ENCODE measurements at regions not wholly inside any gene's neighbourhood (a gene's known extent, or its start where the extent isn't known, plus 50 kb on each side); places are given as distances from the start of the nearest gene placed in this dataset.

DNA sequence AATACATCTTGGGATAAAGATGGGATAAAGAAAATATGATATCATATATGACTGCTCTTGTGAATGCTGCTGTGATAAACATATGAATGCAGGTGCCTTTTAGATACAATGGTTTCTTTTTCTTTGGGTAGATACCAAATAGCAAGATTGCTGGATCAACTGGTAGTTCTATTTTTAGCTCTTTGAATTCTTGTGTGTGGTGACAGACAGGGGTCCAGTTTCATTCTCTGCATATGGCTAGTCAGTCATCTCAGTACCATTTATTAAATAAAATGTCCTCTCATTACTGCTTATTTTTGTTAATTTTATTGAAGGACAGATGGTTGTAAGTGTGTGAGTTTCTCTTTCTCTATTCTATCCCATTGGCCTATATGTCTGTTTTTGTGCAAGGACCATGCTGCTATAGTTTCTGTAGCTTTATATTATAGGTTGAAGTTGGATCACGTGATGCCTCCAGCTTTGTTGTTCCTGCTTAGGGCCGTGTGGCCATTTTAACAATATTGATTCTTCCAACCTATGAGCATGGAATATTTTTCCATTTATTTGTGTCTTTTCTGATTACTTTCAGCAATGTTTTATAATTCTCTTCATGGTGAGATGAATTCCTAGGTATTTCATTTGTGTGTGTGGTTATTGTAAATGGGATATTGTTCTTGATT, 1089.8 kb upstream of the CADM2 start:
- no peak for DNase-seq
- H3K4me3 Mint-ChIP-seq = no peak overlapping the region
- no peaks in the 10 kb centered on the region for H3K36me3 Mint-ChIP-seq
- peaks cover 5% of the 10 kb centered on the region for H3K9me3 Mint-ChIP-seq
- H3K27ac Mint-ChIP-seq = no peak overlapping the region
- H3K27me3 Mint-ChIP-seq = no peaks in the 10 kb centered on the region
- no peaks in the 10 kb centered on the region for H3K4me1 Mint-ChIP-seq

GRCh38 chr3:83873550-83873949, 1085.2 kb upstream of the CADM2 start:
- no peak overlapping the region for H3K27ac Mint-ChIP-seq
- no peaks in the 10 kb centered on the region for H3K36me3 Mint-ChIP-seq
- no peak overlapping the region for H3K4me3 Mint-ChIP-seq
- peaks cover 6% of the 10 kb centered on the region for H3K9me3 Mint-ChIP-seq
- no peaks in the 10 kb centered on the region for H3K27me3 Mint-ChIP-seq
- no peaks in the 10 kb centered on the region for H3K4me1 Mint-ChIP-seq
- DNase-seq = no peak

DNA sequence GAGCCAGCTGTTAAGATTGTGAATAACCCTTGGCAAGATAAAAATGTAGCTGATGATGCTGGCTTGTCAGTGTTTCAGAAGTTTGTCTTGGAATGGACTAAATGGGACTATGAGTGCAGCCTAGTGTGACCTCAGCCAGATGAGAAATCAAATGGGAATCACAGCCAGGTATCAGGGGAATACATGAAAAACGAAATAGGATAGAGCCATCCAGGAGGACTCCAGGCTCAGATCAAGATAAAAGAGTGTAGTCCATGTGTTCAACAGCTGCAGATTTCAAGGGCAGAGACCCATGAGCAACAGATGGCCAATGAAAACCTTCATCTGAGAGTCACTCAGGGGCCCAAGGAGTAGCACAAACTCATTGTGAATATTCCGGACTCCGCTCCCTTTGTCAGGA, 1080.9 kb upstream of the CADM2 start:
- no peak overlapping the region for H3K27ac Mint-ChIP-seq
- no peak for DNase-seq
- no peaks in the 10 kb centered on the region for H3K36me3 Mint-ChIP-seq
- peaks cover 7% of the 10 kb centered on the region for H3K9me3 Mint-ChIP-seq
- H3K27me3 Mint-ChIP-seq = no peaks in the 10 kb centered on the region
- H3K4me3 Mint-ChIP-seq = no peak overlapping the region
- no peaks in the 10 kb centered on the region for H3K4me1 Mint-ChIP-seq

- H3K27me3 Mint-ChIP-seq = no peaks in the 10 kb centered on the region
- H3K27ac Mint-ChIP-seq = no peak overlapping the region
- no peaks in the 10 kb centered on the region for H3K4me1 Mint-ChIP-seq
- no peaks in the 10 kb centered on the region for H3K36me3 Mint-ChIP-seq
- peaks cover 4% of the 10 kb centered on the region for H3K9me3 Mint-ChIP-seq
- H3K4me3 Mint-ChIP-seq = no peak overlapping the region
- DNase-seq = no peak
These were observed 1076.1 kb upstream of the CADM2 start for GRCh38 chr3:83882701-83883100.

GRCh38 chr3:83890039-83890762, 1068.6 kb upstream of the CADM2 start:
- Mint-ChIP-seq H3K27ac (no peak overlapping the region), H3K36me3 (no peaks in the 10 kb centered on the region), H3K9me3 (peaks cover 2% of the 10 kb centered on the region), H3K4me3 (no peak overlapping the region), H3K27me3 (no peaks in the 10 kb centered on the region), H3K4me1 (no peaks in the 10 kb centered on the region)
- no peak for DNase-seq

DNA sequence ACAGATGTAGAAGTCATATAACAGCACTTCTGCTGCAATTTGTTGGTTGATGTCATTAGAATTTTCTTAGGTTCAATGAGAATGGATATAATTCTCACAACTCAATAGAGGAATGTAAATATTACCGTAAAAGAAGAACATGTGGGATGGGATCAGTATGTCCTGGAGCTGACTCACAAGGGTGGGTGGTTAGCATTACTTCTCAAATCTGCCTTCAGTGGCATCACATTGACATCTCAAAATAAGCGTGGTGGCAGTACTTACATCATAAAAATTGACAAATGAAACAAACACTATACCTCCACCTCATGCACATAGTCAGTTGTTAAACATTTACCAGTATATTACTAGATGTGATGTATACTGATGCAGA, 1068.0 kb upstream of the CADM2 start:
- no peak overlapping the region for H3K27ac Mint-ChIP-seq
- no peak for DNase-seq
- peaks cover 2% of the 10 kb centered on the region for H3K9me3 Mint-ChIP-seq
- no peaks in the 10 kb centered on the region for H3K4me1 Mint-ChIP-seq
- H3K27me3 Mint-ChIP-seq = no peaks in the 10 kb centered on the region
- no peak overlapping the region for H3K4me3 Mint-ChIP-seq
- H3K36me3 Mint-ChIP-seq = no peaks in the 10 kb centered on the region

- H3K36me3 Mint-ChIP-seq = no peaks in the 10 kb centered on the region
- H3K4me3 Mint-ChIP-seq = no peak overlapping the region
- H3K27me3 Mint-ChIP-seq = no peaks in the 10 kb centered on the region
- H3K4me1 Mint-ChIP-seq = no peaks in the 10 kb centered on the region
- peaks cover 2% of the 10 kb centered on the region for H3K9me3 Mint-ChIP-seq
- no peak for DNase-seq
- H3K27ac Mint-ChIP-seq = no peak overlapping the region
These were observed 1064.6 kb upstream of the CADM2 start for GRCh38 chr3:83894223-83894622.

DNA sequence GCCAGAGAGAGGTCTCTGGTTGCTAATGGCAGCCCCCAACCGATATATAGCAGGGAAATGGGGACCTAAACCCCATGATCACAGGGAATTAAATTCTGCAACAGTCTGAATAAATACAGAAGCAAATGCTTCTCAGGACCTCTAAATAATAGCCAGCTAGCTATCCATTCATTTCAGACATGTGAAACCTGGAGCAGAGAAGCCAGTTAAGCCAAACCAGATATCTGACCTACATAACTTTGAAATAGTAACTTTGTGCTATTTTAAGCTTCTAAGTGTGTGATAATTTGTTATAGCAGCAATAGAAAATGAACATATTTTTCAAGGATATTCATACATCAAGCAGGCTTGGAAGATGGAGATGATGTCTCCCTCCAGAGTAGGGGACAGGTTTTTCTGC, 1062.9 kb upstream of the CADM2 start:
- no peaks in the 10 kb centered on the region for H3K36me3 Mint-ChIP-seq
- DNase-seq = no peak
- no peaks in the 10 kb centered on the region for H3K4me1 Mint-ChIP-seq
- H3K27me3 Mint-ChIP-seq = no peaks in the 10 kb centered on the region
- H3K4me3 Mint-ChIP-seq = no peak overlapping the region
- H3K9me3 Mint-ChIP-seq = peaks cover 6% of the 10 kb centered on the region
- H3K27ac Mint-ChIP-seq = no peak overlapping the region

- no peak overlapping the region for H3K4me3 Mint-ChIP-seq
- H3K9me3 Mint-ChIP-seq = peaks cover 5% of the 10 kb centered on the region
- DNase-seq = no peak
- H3K36me3 Mint-ChIP-seq = no peaks in the 10 kb centered on the region
- H3K27ac Mint-ChIP-seq = no peak overlapping the region
- no peaks in the 10 kb centered on the region for H3K4me1 Mint-ChIP-seq
- H3K27me3 Mint-ChIP-seq = no peaks in the 10 kb centered on the region
These were observed 1055.8 kb upstream of the CADM2 start for GRCh38 chr3:83902787-83903533.

GRCh38 chr3:83913381-83913780, 1045.4 kb upstream of the CADM2 start:
- H3K27me3 Mint-ChIP-seq = no peaks in the 10 kb centered on the region
- H3K4me1 Mint-ChIP-seq = no peaks in the 10 kb centered on the region
- no peak overlapping the region for H3K4me3 Mint-ChIP-seq
- H3K36me3 Mint-ChIP-seq = no peaks in the 10 kb centered on the region
- H3K9me3 Mint-ChIP-seq = peaks cover 3% of the 10 kb centered on the region
- H3K27ac Mint-ChIP-seq = no peak overlapping the region
- DNase-seq = no peak

GRCh38 chr3:83926291-83926690, 1032.5 kb upstream of the CADM2 start:
- DNase-seq = no peak
- H3K27ac Mint-ChIP-seq = no peak overlapping the region
- peaks cover 25% of the 10 kb centered on the region for H3K9me3 Mint-ChIP-seq
- H3K4me1 Mint-ChIP-seq = no peaks in the 10 kb centered on the region
- H3K36me3 Mint-ChIP-seq = no peaks in the 10 kb centered on the region
- H3K27me3 Mint-ChIP-seq = no peaks in the 10 kb centered on the region
- H3K4me3 Mint-ChIP-seq = no peak overlapping the region

- Mint-ChIP-seq H3K4me3 (no peak overlapping the region), H3K4me1 (no peaks in the 10 kb centered on the region), H3K27me3 (no peaks in the 10 kb centered on the region), H3K36me3 (no peaks in the 10 kb centered on the region), H3K27ac (no peak overlapping the region), H3K9me3 (peaks cover 26% of the 10 kb centered on the region)
- DNase-seq = no peak
These were observed 1030.4 kb upstream of the CADM2 start for GRCh38 chr3:83928391-83928790.

- H3K27ac Mint-ChIP-seq = no peak overlapping the region
- no peaks in the 10 kb centered on the region for H3K4me1 Mint-ChIP-seq
- no peaks in the 10 kb centered on the region for H3K36me3 Mint-ChIP-seq
- no peak overlapping the region for H3K4me3 Mint-ChIP-seq
- H3K9me3 Mint-ChIP-seq = peaks cover 26% of the 10 kb centered on the region
- DNase-seq = no peak
- no peaks in the 10 kb centered on the region for H3K27me3 Mint-ChIP-seq
These were observed 1029.9 kb upstream of the CADM2 start for GRCh38 chr3:83928903-83929302.

DNA sequence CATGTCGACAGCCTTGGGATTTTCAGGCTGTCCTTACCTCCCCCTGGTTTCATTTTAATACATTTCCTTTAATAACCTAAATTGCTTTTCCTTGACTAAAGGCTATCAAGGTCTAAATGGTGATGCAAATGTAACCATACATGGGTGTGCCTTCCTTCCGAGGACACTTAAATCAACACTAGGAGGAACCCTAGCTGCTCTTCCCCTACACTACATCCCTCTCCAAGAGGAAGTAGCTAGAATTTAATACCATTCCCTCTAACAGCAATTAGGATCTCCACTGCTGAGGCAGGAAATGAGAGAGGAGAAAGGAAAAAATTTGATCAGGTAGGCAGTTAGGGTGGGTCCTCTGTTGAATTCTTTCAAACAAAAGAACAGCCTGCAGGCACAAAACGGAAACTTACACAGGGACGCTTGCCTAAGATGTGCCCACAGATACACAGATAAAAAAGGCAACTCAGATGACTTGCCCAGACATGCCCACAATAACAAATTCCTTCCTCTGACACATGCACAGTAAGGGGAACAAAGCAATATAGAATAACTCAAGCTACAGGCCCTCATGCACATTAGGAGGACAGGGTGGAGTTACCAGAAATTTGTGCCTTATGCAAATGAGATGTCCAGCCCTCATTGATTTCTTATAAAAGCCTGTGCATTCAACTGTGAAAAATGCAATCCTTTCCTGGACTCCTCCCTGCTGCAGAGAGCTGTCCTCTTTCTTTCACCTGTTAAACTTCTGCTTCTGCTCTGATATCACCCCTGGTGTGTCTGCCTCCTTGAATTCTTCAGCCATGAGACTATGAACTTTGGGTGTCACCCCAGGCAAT, 1024.4 kb upstream of the CADM2 start:
- no peak overlapping the region for H3K4me3 Mint-ChIP-seq
- H3K9me3 Mint-ChIP-seq = peaks cover 14% of the 10 kb centered on the region
- no peaks in the 10 kb centered on the region for H3K27me3 Mint-ChIP-seq
- no peaks in the 10 kb centered on the region for H3K36me3 Mint-ChIP-seq
- H3K27ac Mint-ChIP-seq = no peak overlapping the region
- no peaks in the 10 kb centered on the region for H3K4me1 Mint-ChIP-seq
- DNase-seq = no peak

DNA sequence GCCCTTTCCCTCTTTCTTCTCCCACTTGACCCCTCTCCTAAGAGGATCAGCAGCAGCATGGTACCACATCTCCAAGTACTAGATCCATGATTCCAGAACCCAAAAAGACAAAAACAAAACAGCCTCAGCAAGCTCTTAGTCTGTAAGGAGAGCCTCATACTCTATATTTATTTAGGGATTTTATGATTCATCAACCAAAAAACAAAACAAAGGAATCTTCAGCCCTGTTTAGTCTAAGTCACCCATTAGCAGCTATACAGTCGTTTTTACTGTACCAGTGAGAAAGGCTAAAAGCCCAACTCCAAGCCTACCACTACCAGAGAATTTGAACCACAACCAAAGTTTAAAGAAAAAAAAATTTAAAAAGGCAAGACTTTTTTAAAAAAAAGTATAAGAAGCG, 1020.3 kb upstream of the CADM2 start:
- no peak overlapping the region for H3K27ac Mint-ChIP-seq
- no peaks in the 10 kb centered on the region for H3K36me3 Mint-ChIP-seq
- H3K27me3 Mint-ChIP-seq = no peaks in the 10 kb centered on the region
- H3K4me3 Mint-ChIP-seq = no peak overlapping the region
- H3K4me1 Mint-ChIP-seq = no peaks in the 10 kb centered on the region
- DNase-seq = no peak
- H3K9me3 Mint-ChIP-seq = peaks cover 3% of the 10 kb centered on the region
